IPS DF 4.7 (cell line): ENCODE measurements at regions not wholly inside any gene's neighbourhood (a gene's known extent, or its start where the extent isn't known, plus 50 kb on each side); places are given as distances from the start of the nearest gene placed in this dataset.
"Not testable (repeated sequence)": the region's sequence is repeated elsewhere in the genome, so short reads cannot be mapped to it uniquely, and the experiment has no call there.

ENCODE experiments used
- DNase-seq: peaks from one replicate; pipeline ENCODE4 v3.0.0-alpha.2; 2013; ENCODE audit warnings: low spot score; ENCODE audit errors: extremely low read depth

DNA sequence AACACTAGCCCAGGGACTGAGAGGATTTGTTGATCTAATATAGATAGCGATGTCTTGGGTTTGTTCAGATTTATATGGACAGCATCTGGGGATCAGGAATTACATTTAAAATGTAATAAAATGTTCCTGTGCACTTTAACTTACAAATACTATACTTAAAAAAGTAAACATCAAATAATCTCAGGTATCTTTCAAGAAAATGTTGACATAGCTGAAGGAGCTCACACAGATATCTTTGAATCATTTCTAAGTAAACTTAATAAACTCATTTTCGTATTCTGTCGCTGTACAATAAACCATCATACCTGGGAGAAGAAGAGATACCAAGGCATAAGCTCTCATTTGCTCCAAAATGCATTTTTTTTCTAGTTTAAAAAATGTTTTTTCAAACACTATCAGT lies 557.5 kb upstream of the NR2F2 start:
- no peak for DNase-seq

- DNase-seq: no peak
These were observed 546.0 kb upstream of the NR2F2 start for GRCh38 chr15:95784508-95784907.

DNA sequence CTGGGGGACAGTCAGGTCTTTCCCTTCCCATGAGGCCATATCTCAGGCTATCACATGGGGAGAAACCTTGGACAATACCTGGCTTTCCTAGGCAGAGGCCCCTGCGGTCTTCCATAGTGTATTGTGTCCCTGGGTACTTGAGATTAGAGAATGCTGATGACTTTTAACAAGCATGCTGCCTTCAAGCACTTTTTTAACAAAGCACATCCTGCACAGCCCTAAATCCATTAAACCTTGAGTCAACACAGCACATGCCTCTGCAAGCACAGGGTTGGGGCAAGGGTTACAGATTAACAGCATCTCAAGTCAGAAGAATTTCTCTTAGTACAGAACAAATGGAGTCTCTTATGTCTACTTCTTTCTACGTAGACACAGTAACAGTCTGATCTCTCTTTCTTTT lies 545.2 kb upstream of the NR2F2 start:
- not testable (repeated sequence) for DNase-seq

- no peak for DNase-seq
These were observed 537.3 kb upstream of the NR2F2 start for GRCh38 chr15:95793231-95793630.

- no peak for DNase-seq
These were observed 535.1 kb upstream of the NR2F2 start for GRCh38 chr15:95795386-95795785.

DNA sequence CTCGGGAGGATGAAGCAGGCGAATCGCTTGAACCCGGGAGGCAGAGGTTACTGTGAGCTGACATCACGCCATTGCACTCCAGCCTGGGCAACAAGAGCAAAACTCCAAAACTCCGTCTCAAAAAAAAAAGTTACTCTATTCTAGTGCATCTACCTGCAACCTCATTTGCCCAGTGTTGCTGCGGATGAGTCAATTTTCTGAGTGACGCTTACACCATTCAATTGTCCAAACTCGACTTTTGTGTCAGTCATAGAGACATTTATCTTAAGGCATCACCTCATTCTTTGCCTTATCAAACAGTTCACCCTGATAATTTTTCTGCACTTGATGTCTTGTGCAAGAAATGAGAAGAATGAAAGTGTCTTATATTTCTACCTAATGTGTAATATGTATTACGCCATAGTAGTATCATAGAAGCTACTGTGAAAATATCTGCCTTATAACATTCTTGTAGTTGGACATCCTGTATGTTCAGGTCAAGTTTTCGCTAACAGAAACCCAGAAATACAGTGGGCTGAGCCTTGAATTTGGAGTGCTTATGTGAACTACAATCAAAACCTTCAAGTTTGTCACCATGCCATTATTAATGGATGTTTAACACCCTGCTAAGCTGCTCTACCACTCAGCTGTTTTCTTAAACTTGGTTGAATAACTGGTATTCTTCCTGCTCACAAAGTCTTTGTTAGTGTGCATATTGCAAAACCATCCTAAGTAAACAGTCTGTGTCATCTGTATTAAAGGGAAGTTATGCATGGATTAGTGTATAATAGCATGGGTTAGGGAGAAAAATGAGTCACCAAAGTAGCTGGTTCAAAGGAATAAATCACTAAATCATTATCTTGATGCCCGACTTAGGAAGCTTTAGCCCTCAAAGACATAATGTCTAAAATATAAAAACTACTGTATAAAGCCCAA lies 531.0 kb upstream of the NR2F2 start:
- no peak for DNase-seq

DNA sequence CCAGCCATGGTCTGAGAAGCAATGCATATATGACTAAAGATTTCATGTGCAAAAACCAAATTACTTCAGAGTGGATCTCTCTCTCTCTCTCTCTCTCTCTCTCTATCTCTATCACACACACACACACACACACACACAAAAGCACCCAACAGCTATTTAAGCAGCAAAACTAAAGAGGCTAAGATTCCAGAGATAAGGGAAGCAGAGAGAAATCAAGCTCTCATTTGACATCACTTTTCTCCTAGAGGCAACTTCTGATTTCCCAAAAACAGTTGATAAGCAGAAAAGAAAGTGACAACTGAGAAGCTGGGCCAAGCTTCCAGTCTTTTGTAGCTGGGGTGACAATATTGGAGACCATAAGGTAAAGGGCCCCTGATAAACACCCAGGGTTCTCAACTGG lies 526.0 kb upstream of the NR2F2 start:
- no peak for DNase-seq

- DNase-seq: no peak
These were observed 518.0 kb upstream of the NR2F2 start for GRCh38 chr15:95812491-95812890.

DNA sequence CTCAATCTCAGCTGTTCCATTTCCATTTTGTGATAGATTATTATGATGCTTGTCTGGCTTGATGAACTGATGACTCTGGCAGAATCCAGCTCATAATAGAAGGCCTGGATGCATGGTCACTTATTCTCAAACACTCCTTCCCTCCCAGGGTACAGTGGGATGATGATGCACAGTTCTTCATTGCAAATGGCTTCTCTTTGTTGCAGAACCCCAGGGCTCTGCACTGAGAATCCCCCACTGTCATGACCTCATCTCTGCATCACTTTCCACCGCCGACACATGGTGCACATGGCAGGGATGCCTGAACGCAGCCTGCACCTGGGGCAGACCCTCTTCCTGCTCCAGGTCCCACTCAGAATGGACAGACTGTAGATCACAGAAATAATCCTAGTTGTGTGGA lies 515.6 kb upstream of the NR2F2 start:
- DNase-seq: no peak

- no peak for DNase-seq
These were observed 513.9 kb upstream of the NR2F2 start for GRCh38 chr15:95816591-95816990.

- DNase-seq: no peak
These were observed 507.5 kb upstream of the NR2F2 start for GRCh38 chr15:95822961-95823360.

DNA sequence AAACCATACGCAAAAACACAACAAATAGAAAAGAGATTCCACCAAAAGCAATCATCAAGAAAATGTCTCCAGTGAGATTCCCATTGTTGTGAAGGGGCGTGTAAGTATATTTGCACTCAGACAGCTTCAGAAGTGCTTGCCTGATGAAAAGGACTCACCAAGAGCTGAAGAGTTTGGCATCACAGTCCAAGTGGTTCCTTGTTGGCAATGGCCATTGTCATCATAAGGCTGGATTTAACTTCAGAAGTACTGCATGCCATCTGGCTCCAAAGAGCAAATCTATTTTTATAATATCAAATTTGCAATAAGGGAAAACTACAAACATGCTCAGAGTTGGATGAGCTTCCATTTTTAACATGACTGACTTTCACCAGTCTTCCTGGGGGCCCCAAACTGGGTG lies 505.3 kb upstream of the NR2F2 start:
- no peak for DNase-seq

DNA sequence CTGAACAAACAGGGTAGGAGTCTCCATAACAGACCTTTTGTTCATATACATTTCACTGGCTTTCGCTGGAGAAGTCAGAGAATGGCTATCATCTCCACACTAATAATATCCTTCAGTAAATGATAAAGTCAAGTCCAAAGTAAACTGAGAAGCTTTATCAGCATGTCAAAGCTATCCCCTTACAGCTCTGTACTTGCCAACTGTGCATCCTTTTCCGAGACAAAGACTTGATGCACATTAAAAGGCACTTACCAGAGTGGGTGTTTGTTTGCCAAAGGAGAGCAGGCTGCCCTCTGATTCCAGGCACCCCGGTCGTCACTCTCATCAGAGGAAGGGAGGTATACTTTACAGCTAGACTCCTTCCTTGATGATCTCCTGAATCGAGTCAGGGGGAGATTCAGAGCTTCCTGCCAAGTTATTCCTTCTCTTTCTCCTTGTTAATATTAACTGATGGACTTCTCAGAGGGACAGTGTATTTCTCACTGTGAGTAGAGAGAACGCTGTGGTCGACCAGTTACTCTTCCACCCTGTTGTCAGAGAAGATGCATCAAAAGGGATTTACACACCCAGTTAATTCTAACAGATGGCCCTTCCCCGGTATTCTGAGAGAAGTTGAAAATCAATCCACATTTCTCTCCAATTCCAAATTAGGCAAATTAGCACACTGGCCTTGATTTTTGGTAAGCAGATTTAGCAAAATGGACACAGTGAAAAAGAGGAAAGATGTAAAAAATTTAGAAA lies 504.7 kb upstream of the NR2F2 start:
- no peak for DNase-seq

DNA sequence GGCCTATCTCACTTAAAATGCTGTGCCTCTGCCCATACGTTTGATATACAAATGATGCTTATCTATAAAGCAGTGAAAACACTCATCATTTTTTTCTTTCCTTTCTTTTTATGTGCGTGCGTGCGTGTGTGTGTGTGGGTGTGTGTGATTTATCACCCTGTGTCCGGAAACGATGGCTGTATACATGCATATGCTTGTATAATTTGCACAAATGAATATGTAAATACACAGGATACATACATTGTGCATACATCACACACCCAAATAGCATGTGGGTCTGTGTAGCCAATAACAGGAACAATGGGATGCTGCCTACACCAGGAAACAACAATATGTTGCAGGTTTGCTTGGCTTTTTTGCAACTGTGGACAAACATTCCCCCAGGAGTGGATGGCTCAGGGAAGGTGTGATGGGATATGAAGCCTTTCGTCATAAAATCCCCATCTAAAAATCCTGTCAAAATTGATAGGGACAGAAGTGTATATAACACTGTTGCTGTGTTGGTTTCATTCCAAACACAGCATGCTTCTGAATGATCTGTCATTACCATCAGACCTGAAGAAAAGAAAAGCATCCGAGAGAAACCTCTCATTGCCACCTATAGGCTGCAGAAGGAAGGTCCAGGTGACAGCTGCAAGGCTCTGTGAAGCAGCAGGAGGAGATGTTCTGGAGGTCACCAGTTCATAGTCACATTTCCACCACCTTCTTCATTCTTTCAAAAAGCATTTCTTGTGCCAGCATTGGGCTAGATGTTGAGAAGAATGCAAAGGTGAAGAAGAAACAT lies 503.9 kb upstream of the NR2F2 start:
- DNase-seq: no peak

DNA sequence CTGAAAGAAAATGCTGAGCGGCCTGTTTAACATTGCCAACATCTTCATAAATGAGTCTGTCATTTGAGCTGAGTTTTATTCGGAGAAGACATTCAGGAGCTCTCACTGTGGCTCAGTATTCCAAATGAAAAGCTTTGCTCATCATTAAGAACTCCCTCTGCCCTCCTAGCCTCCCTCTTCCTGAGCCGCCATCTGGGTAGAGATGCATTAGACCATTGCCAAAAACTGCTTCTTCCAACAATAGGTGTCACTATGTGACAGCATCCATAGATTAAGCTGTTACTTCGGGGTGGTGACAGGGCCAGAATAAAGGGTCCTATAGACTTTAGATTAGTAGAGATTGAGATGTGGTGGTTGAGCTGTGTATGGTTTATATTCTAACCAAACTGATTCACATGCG lies 501.4 kb upstream of the NR2F2 start:
- DNase-seq: no peak

DNA sequence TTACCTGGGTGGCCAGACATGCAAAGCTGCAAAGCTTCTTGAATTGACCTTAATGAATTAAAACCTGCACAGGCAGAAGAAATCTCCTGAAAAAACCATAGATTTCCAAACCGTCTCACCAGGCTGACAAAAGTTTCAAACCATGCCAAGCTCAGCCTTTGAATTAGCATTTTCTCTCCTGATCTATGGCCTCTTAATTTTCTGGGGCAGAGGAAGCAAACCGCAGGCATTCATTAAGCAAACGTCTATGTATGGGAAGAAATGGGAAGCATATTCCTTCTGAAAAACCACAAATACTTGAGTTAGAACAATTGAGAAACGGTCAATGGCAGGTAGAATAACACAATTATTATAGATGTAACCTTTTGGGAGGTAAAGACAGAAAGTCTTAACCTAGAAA lies 500.2 kb upstream of the NR2F2 start:
- DNase-seq: no peak

DNA sequence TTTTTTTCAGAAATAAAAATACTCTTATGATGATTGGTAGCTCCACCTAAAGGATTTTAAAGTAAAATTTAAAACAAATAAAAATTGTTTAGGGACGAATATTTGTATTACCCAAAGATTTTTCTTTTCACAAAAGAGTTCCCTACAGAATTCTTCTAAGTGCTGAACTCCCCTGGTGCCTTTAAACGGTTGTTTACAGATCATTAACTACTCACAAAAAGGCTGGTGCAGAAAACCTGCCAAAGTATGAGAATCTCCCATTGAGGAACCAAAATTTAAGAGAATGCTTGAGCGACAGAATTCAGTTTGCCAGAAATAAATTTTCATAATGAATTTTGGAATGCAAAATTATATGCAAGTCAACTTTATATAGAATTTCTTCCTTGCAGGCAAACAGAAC lies 497.8 kb upstream of the NR2F2 start:
- DNase-seq: no peak

GRCh38 chr15:95834028-95834804 lies 496.3 kb upstream of the NR2F2 start:
- DNase-seq: no peak

DNA sequence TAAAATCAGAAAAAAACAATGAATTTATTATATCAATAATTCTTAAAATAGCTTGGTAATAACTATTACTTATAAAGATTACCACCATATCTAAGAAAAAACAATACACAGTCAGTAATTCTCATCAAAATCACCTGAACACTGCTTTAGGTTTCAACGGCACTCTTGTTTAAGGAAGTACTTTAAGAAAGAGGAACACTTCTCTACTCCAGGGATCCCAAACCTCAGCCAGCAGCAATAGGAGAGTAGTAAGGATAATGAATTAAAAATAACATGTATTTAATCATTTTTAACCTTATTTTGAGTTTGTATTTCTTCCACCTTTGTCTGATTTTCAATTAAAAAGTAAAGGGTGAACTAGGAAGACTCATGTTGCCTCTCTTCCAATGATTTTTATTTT lies 494.0 kb upstream of the NR2F2 start:
- no peak for DNase-seq

- no peak for DNase-seq
These were observed 493.0 kb upstream of the NR2F2 start for GRCh38 chr15:95837341-95838004.

DNA sequence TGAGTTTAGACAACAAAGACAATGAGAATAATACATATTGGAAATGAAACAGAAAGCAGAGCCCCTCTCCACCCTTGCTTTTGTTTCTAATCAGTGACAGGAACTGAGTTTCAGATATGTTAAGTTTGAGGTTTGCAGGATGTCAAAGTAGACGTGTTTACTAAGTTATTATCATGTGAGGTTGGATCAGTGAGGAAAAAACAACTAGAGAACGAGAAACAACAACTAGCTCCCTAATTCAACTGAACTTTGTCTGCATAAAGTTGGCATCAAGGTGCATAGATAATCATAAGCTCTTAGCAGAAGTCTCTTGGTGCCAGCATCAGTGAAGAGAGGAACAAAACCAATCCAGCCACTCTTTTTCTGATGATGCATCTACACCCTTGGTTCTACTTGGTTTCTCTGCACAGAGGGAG lies 491.1 kb upstream of the NR2F2 start:
- DNase-seq: no peak
